ENCODE measurements at regions not wholly inside any gene's neighbourhood (a gene's known extent, or its start where the extent isn't known, plus 50 kb on each side); places are given as distances from the start of the nearest gene placed in this dataset.

DNA sequence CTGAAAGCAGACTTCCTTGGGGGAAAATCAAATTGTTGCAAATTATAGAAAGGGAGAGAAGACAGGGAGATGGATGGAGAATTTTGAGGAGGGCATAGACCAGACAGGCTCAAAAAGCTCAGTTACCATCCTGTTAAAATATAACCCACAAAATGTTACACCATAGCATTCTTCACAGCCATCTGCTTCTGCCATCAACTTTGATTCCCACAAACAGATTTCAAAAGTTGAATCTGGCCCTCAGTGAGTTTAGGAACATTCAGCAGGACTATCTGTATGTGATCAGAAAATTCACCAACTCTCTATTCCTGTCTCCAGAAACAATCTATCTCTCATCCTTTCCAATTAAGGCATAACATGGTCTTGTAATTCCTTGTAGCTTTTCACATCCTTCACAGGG is 159.8 kb upstream of the CCDC68 start:
- CTCF ChIA-PET: no interaction called here
- no peak for DNase-seq (ENCODE audit: low read depth, low spot score)
- POLR2A ChIA-PET: no interaction called here
- no peak overlapping the region for H3K4me3 ChIP-seq (ENCODE audit: low read depth, low read length)
- TF ChIP-seq CTCF (IDR thresholded peaks at IDR 0.05; ENCODE audit: low read depth, low read length): no peak
- no peaks in the 10 kb centered on the region for H3K27me3 ChIP-seq (ENCODE audit: control insufficient read depth, insufficient read depth, low read length)
- H3K9me3 ChIP-seq (ENCODE audit: control insufficient read depth, insufficient read depth, low read length): no peaks in the 10 kb centered on the region
- H3K27ac ChIP-seq (ENCODE audit: low read depth, low read length): no peak overlapping the region

DNA sequence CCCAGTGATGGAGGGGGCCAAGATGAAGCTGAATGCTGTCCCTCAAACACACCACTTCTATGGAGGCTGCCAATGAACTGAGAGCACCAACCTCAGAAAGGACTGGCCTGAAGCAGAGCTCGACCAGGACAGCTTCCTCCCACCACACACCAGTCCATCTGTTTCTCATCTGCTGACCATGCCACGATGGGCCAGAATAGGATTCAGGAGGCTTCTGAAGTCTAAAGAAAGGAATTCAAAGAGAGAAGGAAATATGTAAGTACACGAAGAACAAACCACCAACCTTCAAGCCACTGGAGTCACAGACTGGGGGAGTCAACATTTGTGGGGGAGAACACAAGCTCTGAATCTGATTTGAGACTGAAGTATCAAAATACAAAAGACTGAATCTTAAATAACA is 157.6 kb upstream of the CCDC68 start:
- H3K27ac ChIP-seq (ENCODE audit: low read depth, low read length): no peak overlapping the region
- H3K4me3 ChIP-seq (ENCODE audit: low read depth, low read length): no peak overlapping the region
- no peak for TF ChIP-seq CTCF (IDR thresholded peaks at IDR 0.05; ENCODE audit: low read depth, low read length)
- CTCF ChIA-PET: interaction anchor here (0.6 kb wide), 1 partner anchor 28 kb away, joined by 3 read pairs; no protein-coding TSS in a partner anchor
- no peaks in the 10 kb centered on the region for H3K9me3 ChIP-seq (ENCODE audit: control insufficient read depth, insufficient read depth, low read length)
- DNase-seq (ENCODE audit: low read depth, low spot score): no peak
- no peaks in the 10 kb centered on the region for H3K27me3 ChIP-seq (ENCODE audit: control insufficient read depth, insufficient read depth, low read length)
- POLR2A ChIA-PET: no interaction called here

DNA sequence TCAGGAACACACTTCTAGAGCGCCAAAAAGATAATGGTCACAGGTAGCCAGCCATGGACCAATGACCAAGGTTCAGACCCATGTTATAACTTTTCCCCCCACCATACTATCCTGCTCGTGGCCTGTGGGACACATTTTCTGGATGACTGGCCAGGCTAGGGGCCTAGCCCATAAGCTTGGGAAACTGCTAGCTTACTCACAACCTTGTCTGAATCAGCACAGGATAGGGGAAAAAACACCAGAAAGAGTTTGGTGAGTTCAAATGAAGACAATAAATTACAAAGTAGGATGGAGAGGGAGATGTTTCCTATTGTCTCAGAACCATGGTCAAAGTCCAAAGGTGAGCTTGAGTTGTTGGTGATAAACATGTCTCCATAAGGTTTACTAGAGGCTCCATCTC is 156.3 kb upstream of the CCDC68 start:
- TF ChIP-seq CTCF (IDR thresholded peaks at IDR 0.05; ENCODE audit: low read depth, low read length): no peak
- H3K9me3 ChIP-seq (ENCODE audit: control insufficient read depth, insufficient read depth, low read length): no peaks in the 10 kb centered on the region
- H3K27ac ChIP-seq (ENCODE audit: low read depth, low read length): no peak overlapping the region
- DNase-seq (ENCODE audit: low read depth, low spot score): no peak
- H3K27me3 ChIP-seq (ENCODE audit: control insufficient read depth, insufficient read depth, low read length): no peaks in the 10 kb centered on the region
- CTCF ChIA-PET: no interaction called here
- no peak overlapping the region for H3K4me3 ChIP-seq (ENCODE audit: low read depth, low read length)
- POLR2A ChIA-PET: no interaction called here

- Histone ChIP-seq H3K4me3 (ENCODE audit: low read depth, low read length) (no peak overlapping the region), H3K27me3 (ENCODE audit: control insufficient read depth, insufficient read depth, low read length) (no peaks in the 10 kb centered on the region), H3K27ac (ENCODE audit: low read depth, low read length) (no peak overlapping the region), H3K9me3 (ENCODE audit: control insufficient read depth, insufficient read depth, low read length) (no peaks in the 10 kb centered on the region)
- POLR2A ChIA-PET: no interaction called here
- CTCF ChIA-PET: no interaction called here
- DNase-seq (ENCODE audit: low read depth, low spot score): no peak
- TF ChIP-seq CTCF (IDR thresholded peaks at IDR 0.05; ENCODE audit: low read depth, low read length): no peak
These were observed 155.6 kb upstream of the CCDC68 start for GRCh38 chr18:55114876-55115275.

- no peaks in the 10 kb centered on the region for H3K9me3 ChIP-seq (ENCODE audit: control insufficient read depth, insufficient read depth, low read length)
- no peak for DNase-seq (ENCODE audit: low read depth, low spot score)
- no peak overlapping the region for H3K27ac ChIP-seq (ENCODE audit: low read depth, low read length)
- POLR2A ChIA-PET: no interaction called here
- no peaks in the 10 kb centered on the region for H3K27me3 ChIP-seq (ENCODE audit: control insufficient read depth, insufficient read depth, low read length)
- H3K4me3 ChIP-seq (ENCODE audit: low read depth, low read length): no peak overlapping the region
- CTCF ChIA-PET: no interaction called here
- no peak for TF ChIP-seq CTCF (IDR thresholded peaks at IDR 0.05; ENCODE audit: low read depth, low read length)
These were observed 154.5 kb upstream of the CCDC68 start for GRCh38 chr18:55113800-55114199.

All from AG04450 (cell line).